ENCODE measurements at regions not wholly inside any gene's neighbourhood (a gene's known extent, or its start where the extent isn't known, plus 50 kb on each side); places are given as distances from the start of the nearest gene placed in this dataset.
A peak's percentile ranks its signal among the peaks of the same experiment; 100 is the strongest.
"Not testable (repeated sequence)": the region's sequence is repeated elsewhere in the genome, so short reads cannot be mapped to it uniquely, and the experiment has no call there.

GRCh38 chr5:108696951-108697715, 50.6 kb upstream of the FER start:
- DNase-seq (ENCODE audit: low read depth in 4 of 4, low spot score in 3 of 4) = no peak

GRCh38 chr5:108696407-108696806, 51.3 kb upstream of the FER start:
- no peak for DNase-seq (ENCODE audit: low read depth in 4 of 4, low spot score in 3 of 4)

- DNase-seq (ENCODE audit: low read depth in 4 of 4, low spot score in 3 of 4) = no peak
Observed at GRCh38 chr5:108688485-108688884, 59.2 kb upstream of the FER start.

- no peak for DNase-seq (ENCODE audit: low read depth in 4 of 4, low spot score in 3 of 4)
Observed at GRCh38 chr5:108687595-108688200, 60.0 kb upstream of the FER start.

GRCh38 chr5:108686676-108687075, 61.0 kb upstream of the FER start:
- DNase-seq (ENCODE audit: low read depth in 4 of 4, low spot score in 3 of 4) = no peak

GRCh38 chr5:108685448-108686216, 62.1 kb upstream of the FER start:
- DNase-seq (ENCODE audit: low read depth in 4 of 4, low spot score in 3 of 4) = not testable (repeated sequence)

- peak; percentile 38 to 58 (median 44) for DNase-seq (ENCODE audit: low read depth in 4 of 4, low spot score in 3 of 4)
Observed at GRCh38 chr5:108681079-108681921, 66.4 kb upstream of the FER start.

- no peak for DNase-seq (ENCODE audit: low read depth in 4 of 4, low spot score in 3 of 4)
Observed at GRCh38 chr5:108678091-108678490, 69.6 kb upstream of the FER start.

- DNase-seq (ENCODE audit: low read depth in 4 of 4, low spot score in 3 of 4) = no peak
Observed at GRCh38 chr5:108675736-108676135, 72.0 kb upstream of the FER start.

GRCh38 chr5:108672639-108673038, 75.1 kb upstream of the FER start:
- DNase-seq (ENCODE audit: low read depth in 4 of 4, low spot score in 3 of 4) = no peak

GRCh38 chr5:108670591-108671289, 77.0 kb upstream of the FER start:
- no peak for DNase-seq (ENCODE audit: low read depth in 4 of 4, low spot score in 3 of 4)

GRCh38 chr5:108669462-108669861, 78.2 kb upstream of the FER start:
- DNase-seq (ENCODE audit: low read depth in 4 of 4, low spot score in 3 of 4) = no peak

- DNase-seq (ENCODE audit: low read depth in 4 of 4, low spot score in 3 of 4) = no peak
Observed at GRCh38 chr5:108661590-108662219, 86.0 kb upstream of the FER start.

- no peak for DNase-seq (ENCODE audit: low read depth in 4 of 4, low spot score in 3 of 4)
Observed at GRCh38 chr5:108661024-108661423, 86.7 kb upstream of the FER start.

- DNase-seq (ENCODE audit: low read depth in 4 of 4, low spot score in 3 of 4) = no peak
Observed at GRCh38 chr5:108660291-108660690, 87.4 kb upstream of the FER start.

GRCh38 chr5:108659531-108659930, 88.2 kb upstream of the FER start:
- no peak for DNase-seq (ENCODE audit: low read depth in 4 of 4, low spot score in 3 of 4)

GRCh38 chr5:108655750-108656450, 91.8 kb upstream of the FER start:
- no peak for DNase-seq (ENCODE audit: low read depth in 4 of 4, low spot score in 3 of 4)

- no peak for DNase-seq (ENCODE audit: low read depth in 4 of 4, low spot score in 3 of 4)
Observed at GRCh38 chr5:108654051-108654450, 93.6 kb upstream of the FER start.

- no peak for DNase-seq (ENCODE audit: low read depth in 4 of 4, low spot score in 3 of 4)
Observed at GRCh38 chr5:108653201-108653600, 94.5 kb upstream of the FER start.

All from right renal pelvis (tissue), 4 donors.